Fibroblast of lung (primary cell): ENCODE measurements at regions not wholly inside any gene's neighbourhood (a gene's known extent, or its start where the extent isn't known, plus 50 kb on each side); places are given as distances from the start of the nearest gene placed in this dataset.

Source experiments
- CTCF ChIP-seq, 2 donors: IDR thresholded peaks in 1 of 2; conservative IDR thresholded peaks in 1 of 2; 1 replicate in 1 of 2; 2 replicates in 1 of 2; pipeline ENCODE4 v1.5.1; 2011 to 2012; ENCODE audit warnings: low read length in 2 of 2, control low read depth in 1 of 2, inconsistent platforms in 1 of 2, low read depth in 1 of 2, mild to moderate bottlenecking in 1 of 2
- EZH2 ChIP-seq: IDR thresholded peaks from 2 replicates; pipeline ENCODE4 v1.5.1; 2012; ENCODE audit warnings: low read length, control low read depth, mild to moderate bottlenecking; ENCODE audit errors: missing control alignments

- no peak for TF ChIP-seq CTCF (conservative IDR thresholded peaks at IDR 0.05 in 1 of 2, IDR thresholded peaks at IDR 0.05 in 1 of 2; ENCODE audit: low read depth in 1 of 2, low read length in 2 of 2)
- no peak for TF ChIP-seq EZH2
These were observed 262.3 kb upstream of the EMCN start for GRCh38 chr4:100780126-100780525.
